Dermis blood vessel endothelial cell (primary cell): ENCODE measurements at regions not wholly inside any gene's neighbourhood (a gene's known extent, or its start where the extent isn't known, plus 50 kb on each side); places are given as distances from the start of the nearest gene placed in this dataset.

ENCODE experiments used
- DNase-seq: peaks from one replicate; pipeline ENCODE4 v3.0.0; 2010

DNA sequence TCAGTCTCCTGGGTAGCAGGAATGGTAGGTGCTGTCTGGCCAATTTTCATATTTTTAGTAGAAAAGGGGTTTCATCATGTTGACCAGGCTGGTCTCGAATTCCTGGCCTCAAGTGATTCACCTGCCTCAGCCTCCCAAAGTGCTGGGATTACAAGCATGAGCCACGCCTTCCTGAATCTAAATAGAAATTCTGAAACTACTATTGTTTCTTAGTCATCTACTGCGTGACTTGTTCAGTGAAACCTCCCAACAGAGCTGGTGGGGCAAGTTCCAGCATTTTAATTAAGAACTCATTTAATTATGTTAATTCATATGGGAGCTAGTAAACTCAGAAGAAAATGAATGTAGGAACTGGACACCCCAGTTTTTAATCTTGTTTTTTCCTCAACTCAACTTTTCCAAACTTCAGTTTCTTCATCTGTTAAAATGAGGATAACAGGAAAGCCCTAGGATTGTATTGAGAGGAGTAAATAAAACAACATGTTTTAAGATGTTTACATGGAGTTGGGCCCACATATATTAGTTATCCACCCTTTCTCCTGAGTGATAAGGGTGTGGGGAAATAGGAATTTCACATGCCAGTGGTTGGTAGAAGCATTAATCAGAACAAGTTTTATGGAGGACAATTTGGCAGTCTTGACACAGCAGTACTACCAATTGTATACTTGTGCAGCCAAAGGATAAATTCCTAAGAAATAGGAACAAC lies 335.8 kb upstream of the E2F7 start:
- DNase-seq, result no peak

DNA sequence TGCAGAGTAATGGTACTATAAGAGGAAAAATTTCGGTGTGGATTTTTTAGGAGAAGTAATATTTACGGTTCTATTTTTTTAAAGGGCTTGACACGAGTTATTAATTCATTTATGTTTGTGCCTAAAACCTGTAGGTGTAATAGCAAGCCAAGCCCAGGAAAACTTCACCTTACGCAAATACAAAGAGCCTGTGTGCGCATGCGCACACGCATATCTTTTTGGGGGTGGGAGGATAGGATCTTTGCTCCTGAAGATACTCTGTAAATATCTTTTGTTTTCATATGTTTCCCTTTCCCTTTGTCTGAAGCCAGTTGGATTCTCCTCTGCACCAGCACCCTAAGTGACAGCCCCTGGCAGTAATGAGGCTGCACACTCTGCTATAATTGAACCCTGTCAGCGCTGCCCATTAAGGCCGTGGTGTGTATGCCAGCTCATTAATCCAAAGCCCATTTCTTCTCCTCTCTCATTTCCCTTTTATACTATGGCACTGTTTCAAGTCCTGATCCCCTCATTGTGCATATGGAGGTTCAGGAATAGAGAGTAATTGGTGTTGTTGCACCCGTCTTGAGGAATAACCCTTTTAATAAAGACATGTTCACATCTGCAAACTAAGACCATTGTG lies 327.2 kb upstream of the E2F7 start:
- no peak for DNase-seq

DNA sequence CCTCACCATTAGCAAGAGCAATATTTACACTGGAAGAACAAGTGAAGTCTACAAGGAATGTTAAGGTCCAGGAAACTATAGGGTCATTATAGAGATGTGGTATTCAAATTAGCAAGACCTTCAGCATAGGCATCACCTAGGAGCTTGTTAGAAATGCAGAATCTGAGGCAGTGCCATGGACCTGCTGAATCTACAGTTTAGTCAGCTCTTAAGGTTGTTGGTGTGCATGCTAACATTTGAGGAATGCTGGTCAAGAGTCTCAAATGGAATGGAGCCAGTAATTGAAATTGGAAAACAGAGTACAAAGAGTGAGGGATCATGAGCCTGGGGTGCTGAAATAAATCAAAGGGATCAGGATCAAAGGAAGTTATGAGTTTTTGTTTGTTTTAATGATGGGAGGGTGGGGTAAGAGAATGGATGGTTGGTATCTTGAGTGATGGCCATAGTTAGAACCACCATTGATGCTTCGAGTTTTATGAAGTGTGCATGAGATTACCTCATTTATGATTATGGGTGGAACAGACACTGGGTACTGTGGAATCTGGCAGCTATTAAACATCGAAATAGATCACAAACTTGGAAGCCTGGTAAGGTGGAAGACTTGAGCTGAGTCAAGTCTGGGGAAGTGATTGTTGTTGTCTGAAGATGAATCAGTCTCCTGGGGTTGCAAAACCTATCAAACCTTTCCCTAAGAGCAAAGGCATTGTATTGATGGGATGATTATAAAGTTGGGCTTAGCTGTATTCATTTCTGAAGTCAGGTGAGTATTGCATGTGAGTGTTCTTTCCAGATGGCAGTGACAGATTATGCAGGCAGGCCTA lies 323.3 kb upstream of the E2F7 start:
- DNase-seq, result no peak

DNA sequence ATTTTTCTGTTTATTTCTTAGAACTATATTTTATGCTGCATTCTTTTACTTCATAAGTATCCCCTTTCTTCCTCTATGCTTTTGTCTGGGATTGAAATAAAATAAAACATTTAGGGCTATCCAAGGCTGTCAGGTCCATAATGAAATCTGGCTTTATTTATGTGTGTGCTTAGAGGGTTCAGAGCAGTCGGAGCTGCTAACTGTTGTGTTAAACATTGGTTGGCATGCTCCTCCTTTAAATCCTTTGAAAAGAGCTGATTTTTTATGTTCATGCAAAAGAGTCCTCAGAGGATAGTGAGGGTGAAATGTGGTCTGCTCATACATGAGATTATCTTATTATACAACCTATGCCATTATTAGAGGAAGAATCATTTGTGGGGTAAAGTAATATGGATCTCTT lies 322.3 kb upstream of the E2F7 start:
- no peak for DNase-seq

DNA sequence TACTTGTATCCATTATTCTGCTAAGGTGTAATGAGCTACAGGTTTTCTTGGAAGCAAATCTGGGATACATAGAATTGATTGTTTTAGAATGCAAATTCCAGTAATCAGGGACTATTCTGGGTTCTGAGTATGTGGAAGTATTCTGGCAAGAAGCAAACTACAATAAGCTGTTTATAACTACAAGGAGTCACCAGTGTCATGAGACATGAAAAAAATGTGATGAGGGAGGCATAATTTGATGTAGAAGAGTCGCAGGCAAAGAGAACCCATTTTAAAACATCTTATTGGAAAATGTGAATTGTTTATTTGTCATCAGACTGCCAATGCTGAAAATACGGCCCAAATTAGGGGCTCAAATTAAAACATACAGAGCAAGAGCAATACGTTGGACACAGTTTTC lies 321.8 kb upstream of the E2F7 start:
- DNase-seq, result no peak

DNA sequence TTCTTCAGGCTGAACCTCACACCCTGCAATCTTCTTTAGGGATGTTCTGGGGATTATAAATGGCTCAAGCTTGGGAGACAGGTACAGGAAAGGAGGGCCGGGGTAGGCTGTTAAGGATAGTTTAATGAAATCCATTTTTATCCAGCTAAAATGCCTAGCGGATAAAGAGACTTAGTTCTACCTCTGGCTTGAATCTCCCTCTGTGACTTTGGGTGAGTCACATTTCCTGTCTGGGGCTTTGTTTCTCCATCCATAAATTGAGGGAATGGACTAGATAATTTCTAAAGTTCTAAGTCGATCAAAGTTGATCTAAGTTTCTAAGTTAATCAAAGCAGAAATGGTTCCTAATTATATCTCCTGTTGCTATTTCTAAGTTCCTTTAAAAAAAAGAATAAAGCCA lies 319.6 kb upstream of the E2F7 start:
- DNase-seq, result no peak

DNA sequence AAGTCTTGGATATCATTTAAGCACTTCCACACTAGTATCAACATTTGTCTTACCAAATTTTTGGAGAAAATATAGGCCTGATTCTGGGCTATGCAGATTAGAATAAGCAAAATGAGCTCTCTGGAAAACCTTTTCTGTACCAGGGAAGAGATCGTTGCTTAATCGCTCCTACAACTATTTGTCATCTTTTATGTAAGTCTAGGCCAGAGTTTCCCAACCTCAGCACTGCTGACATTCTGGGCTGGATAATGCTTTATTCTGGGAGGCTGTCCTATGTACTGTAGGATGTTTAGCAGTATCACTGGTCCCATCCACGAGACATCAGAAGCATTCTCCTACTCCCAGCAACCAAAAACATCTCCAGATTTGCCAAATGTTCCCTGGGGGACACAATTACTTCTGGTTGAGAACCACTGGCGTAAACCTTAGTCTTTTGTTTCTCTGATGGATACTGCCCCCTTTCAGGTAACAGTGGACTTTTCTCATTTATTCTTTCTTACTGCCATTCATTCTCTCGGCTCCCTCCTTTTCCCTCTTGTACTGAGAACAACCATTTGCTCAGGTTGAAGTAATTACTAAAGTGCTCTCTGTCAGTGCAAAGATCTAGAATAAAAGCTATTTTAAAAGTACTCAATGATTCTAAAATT lies 316.9 kb upstream of the E2F7 start:
- DNase-seq, result no peak

DNA sequence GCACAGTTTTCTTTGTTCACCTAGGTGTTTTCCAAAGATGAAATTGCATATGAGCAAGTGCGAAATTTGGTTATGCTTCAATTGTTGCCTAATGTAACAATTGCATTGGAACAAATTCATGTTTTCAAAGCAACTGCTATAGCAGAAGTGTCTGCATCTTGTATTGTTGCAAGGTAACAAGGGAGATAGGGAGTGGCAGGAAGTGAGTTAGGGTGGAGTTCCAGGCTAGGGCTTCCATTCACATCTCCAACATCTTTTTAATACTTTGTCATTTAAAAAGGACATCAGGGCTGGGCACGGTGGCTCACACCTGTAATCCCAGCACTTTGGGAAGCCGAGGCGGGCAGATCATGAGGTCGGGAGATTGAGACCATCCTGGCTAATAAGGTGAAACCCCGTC lies 312.3 kb upstream of the E2F7 start:
- no peak for DNase-seq

DNA sequence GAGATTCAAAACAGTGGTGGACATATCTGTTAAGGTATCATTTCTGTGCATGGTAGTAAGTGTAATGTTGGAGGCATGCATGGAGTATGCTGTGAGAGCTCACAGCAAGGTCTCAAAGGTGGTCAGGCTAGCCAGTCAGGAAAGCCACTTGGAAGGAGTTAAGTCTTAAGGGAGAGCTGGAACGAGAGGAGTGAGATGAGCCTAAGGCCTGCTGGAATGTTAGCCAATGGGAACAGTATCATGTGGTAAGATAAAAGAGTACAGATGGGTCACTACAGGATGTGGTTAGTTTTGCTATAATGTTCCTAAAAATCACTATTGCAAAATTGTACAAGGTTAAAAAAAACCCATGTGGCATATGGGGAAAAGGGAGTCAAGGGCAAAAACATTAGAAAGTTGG lies 311.7 kb upstream of the E2F7 start:
- DNase-seq, result no peak

DNA sequence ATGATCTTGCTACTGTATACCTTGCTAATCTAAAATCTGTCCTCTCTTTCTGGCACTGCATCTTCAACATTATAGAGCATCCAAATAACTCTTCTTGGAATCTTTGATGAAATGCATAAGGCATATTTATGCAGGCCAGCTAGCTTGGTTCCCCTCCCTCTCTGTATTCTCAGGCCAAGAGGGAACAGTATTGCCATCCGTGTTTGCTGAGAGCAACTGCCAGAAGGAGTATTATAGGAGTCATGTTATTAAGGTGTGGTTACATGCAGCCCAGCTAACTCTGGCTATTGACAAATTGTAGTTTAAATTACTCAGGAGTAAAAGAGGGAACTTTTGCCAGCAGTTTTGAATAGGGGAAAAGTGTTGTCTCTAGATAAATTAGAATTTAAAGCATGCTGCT lies 309.3 kb upstream of the E2F7 start:
- DNase-seq, result no peak

DNA sequence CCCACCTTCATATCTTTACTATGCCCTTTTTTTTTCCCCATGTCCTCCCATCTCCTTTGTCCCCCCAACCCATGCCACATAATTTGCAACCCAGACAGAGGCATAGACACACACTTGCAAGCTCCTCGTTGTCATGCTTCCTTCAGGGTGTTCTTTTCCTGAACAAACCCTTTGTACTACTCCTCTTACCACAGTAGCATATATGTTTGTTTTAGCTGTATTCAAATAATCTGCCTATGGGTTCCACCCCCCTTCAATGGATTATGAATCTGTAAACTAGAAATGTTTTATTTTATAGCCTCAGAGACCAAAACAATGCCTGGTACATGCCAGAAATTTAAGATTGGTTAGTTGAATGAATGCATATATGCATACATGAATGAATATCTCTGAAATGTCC lies 307.1 kb upstream of the E2F7 start:
- no peak for DNase-seq

DNA sequence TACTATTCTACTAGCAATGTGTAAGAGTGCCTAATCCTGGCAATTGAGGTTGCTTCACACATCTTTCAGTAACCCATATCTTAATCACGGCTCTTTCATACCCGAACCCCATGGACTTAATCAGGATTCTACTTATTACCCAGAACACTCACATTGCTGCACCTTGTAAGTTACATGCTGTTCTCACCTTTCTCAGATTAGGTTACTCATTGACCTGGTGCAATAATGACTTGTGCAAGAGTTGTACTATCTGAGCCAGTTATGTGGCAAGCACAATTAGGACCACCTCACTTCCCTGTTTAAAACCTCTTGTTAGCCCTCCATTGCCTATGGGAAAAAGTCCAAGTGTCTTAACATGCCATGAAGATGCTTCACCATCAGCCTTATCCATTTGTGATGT lies 306.7 kb upstream of the E2F7 start:
- no peak for DNase-seq

DNA sequence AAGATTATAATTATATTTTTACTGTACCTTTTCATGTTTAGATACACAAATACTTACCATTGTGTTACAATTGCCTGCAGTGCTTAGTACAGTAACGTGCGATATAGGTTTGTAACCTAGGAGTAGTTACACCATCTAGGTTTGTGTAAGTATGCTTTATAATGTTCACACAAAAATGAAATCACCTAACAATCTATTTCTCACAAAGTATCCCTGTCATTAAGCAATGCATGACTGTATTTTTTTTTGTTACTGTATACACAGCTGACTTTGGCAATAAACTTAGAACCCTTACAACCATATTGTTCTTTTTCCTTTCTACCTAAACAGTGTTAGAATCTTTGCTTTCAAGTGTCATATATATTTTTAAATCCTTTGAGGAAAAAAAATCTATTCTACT lies 303.0 kb upstream of the E2F7 start:
- no peak for DNase-seq

DNA sequence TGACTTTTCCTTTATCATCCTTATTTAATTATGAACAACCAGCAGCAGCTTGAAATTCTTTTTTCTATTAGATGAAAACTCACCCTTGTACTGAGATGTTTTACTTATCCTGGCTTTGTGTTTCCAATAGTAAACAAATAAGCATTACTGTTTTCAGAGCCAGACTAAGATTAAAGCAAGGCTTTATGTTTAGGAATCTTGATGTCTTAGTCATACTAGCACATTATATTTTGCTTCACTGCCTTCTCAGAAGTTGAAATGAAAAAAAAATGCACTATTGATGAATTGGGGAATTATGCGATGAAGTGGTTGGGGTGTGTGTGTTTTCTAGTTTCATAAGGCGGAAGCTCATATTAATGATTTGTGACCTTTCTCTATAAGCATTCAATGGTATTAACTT lies 301.2 kb upstream of the E2F7 start:
- no peak for DNase-seq

DNA sequence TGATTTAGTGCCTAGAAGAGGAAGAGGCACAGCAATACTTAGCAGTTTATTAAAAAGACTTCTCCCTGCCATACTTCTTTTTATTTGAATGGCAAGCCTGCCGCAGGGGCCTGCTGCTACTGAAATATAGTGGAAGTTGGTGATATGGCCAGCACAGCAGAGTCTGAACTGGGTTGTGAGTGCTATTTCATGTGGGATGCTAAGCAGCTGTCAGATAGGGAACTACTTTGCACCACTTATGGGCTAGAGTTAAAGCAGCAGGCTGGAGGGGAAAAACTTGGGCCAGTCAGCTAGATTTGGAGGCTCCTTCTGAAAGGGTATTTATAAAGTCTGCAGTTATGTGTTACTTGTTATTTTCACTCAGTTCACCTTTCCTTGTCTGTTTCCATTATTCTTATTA lies 299.0 kb upstream of the E2F7 start:
- DNase-seq, result no peak

DNA sequence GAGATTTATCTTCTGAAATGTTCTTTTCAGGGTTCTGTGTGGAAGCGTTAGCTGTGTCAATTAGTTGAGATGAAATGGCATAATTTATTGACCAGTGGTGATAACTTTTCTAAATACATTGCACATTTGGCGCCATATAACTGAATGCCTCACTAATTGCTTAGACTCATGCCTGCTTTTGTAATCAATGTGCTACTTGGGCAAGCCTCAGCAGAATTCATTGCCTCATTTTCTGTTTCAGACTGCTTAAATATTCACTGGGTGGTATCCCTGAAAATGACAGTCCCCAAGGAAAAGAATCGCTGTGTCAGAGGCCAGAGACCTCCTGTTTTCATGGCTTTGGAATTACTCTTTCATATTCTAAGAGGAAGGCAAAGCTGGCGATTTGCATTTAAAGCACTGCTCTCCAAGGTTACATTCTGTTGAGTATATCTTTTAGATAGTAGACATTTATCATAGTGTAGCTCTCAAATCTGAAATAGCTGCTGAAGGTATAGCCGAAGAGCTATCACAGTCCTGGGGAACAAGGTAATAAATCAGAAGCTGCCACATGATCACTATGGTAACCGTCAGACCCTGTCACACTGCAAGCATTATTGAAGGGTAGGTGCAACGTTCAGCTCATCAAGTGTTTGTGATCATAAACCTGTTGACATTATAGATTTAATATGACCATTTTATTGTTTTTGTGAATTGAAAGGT lies 297.3 kb upstream of the E2F7 start:
- DNase-seq, result no peak

DNA sequence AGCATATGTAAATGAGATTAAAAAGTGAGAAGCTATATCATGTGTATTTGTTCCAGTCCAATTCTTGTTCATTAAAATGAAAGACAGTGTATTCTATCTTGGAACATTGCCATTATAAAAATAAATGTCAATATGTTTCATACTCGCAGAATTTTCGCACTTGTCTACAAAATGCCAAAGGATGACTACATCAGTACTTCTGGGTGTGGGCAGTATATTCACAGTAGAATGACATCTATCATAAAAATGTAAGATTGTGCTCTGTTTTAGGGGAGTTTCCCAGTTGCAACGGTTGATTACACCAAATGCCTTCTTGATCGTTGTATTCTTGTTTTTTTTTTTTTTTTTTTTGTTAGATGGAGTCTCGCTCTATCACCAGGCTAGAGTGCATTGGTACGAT lies 292.3 kb upstream of the E2F7 start:
- no peak for DNase-seq

DNA sequence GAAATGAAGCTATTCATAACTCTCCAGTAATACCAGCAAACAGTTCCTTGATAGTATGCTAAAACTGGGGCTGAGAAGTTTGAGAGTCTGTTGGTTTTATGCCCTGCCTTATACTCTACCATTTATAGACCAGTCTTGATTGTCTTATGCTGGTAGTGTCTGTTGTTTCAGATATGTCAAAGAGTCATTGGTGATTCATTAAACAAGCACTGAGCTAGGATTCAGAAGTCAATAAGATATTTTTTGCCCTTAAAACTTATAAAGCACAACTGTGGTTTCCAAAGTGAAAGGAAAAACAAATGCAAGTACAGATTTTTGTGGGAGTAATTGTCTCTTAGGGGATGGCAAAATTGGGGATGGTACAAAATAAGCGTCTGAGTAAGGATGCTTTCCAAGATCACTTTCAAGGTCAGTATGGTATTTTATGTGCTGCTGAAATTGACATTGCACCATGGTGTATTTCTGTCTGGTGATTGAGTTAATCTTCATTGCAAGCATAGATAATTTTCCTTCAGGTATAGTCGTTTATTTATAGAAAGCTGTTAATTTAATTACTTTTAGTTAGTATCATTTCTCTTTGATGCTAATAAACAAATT lies 289.5 kb upstream of the E2F7 start:
- no peak for DNase-seq

DNA sequence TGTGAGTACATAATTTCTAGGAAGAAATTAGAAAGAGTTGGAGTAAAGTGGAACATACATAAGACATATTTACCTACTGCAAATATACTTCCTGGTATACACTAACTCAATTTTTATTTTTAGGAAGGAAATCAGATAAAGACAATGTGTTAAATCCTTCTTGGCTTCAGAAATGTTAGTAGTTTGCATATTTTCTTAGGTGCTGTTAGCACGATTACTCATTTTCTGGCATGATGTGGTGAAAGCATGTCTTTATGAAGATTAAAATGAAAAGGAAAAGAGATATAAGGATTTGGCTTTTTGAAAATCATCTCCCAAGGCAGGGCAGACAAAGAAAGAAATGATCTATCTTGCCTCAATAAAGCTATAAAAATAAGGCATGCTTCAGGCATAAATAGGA lies 287.6 kb upstream of the E2F7 start:
- no peak for DNase-seq

DNA sequence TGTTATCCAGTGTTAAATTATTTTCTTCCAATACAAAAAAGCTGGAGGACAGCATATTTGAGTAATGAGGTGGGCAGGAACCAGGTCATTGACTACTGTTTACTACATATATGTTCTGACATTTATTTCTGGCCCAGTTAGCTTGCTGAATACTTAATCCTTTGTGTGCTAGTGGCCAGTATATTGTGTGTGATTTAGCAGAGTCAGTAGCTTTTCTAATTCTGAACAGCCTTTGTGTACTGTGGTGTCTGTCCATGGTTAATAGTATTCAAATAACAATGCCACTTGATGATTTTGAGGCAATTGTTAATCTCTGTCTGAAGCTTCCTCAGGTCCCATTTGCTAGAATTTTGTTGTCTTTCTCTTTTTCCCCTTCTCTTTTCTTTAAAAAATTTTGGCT lies 286.5 kb upstream of the E2F7 start:
- DNase-seq, result no peak

DNA sequence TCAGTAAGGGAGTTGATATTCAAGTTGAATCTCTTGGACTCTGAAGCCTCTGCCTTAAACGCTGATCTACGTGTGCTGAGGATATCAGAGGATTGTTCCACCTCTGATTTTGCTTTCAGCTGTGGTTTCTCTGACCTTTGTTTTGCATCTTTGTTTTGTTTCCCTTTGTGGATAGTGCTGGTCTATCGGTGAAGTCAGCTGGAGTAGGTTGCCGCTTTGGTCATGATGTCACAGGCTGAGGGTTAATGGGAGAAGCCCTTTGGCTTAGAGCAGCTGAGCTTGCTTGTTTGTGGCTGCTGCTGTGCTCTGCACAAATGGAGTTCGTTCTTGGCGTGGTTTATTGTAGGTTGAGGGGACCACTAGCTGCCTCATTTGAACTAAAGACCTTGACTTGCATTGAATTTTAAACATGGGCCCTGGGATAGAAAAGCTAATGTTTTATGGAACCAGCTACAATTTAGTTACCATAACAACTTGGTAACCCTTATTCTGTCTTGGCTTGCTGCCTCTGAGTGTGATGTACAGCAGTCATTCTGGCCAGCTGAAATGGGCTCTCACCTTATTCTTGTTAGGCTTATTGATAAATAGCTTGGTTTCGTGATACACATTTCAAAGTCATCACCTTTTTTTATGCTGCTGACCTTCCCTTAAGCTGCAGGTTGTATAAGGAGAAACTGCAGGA lies 284.5 kb upstream of the E2F7 start:
- DNase-seq, result no peak

DNA sequence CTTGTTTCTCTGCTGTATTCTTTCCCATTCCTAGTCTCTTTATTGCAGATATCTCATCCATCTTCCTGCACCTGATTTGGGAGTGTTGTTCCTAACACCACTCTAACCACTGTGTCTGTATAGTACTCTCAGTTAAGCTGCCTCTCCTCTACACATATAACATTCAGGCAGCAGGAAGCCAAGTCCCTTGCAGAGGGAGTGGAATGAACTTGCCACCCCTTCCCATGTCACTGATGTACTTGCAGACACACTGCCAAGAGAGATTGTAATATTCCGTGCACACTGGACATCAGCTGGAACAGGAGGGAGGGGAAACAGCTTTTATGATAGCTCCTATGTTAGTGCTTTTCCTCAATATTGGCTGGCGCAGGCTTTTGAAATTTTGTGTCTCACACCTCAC lies 281.6 kb upstream of the E2F7 start:
- no peak for DNase-seq
